HG02610 (cell line): ENCODE measurements at regions not wholly inside any gene's neighbourhood (a gene's known extent, or its start where the extent isn't known, plus 50 kb on each side); places are given as distances from the start of the nearest gene placed in this dataset.
A peak's percentile ranks its signal among the peaks of the same experiment; 100 is the strongest.
"Not testable (repeated sequence)": the region's sequence is repeated elsewhere in the genome, so short reads cannot be mapped to it uniquely, and the experiment has no call there.

Experiments
- ATAC-seq: cut with Tn5 transposase; IDR thresholded peaks from one replicate; pipeline ENCODE4 v1.9.1; 2021; ENCODE audit warnings: mild to moderate bottlenecking, moderate library complexity; ENCODE audit not compliant: unreplicated experiment

DNA sequence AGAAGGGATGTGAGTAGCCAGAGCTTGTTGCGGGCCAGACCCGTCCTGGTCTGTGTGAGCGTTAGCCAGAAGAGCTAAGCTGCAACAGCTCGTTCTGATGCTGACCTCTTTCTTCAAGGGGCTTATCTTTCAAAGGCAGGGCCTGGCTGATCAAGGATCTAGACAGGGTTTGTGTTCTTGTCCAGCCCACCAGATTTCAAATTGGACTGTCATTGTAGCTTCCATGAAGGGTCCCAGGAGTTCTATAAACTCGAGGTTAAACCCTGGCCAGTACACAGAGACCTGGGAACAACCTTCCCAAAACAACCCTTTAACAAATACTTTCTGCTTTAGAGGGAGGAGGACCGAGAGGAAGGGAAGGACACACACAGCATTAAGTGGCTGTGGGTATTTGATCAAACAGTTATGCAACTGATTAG is 153.0 kb upstream of the TUT7 start:
- no peak for ATAC-seq

DNA sequence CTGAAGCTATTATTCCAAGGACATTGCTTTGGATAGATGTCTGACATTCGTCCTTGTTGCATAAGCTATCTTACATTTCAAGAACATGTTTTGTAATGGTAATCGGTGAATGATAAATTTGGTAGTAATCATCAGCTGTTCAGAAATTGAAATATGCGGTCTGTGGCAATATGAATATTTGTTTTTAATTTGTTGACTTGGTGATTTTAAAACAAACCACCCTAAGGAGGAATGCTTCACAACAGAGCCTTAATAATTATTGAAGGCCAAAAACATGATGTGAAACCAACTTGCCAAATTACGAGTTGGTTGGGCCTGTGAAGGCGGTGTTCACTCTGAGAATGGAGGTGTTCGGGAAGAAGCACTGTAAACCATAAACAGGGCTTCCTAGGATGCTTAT is 149.7 kb upstream of the TUT7 start:
- ATAC-seq: no peak

DNA sequence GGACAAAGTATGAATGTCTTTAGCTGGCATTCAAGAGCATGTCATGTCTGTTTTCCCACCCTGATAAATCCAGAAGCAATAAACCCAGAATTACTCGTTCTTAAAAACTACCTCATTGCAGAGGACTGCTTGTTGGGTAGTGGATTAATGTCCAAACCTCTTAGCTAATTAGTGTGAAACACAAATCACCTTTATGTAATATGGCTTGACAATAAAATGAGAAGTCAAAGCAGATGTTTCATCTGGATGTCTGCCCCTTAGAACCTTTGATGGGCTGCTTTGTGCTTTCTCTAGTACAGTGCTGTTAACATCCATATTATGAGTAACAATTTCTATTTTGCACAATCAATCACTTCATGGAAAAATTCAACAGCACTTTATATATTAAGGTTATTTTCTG is 149.1 kb upstream of the TUT7 start:
- no peak for ATAC-seq

DNA sequence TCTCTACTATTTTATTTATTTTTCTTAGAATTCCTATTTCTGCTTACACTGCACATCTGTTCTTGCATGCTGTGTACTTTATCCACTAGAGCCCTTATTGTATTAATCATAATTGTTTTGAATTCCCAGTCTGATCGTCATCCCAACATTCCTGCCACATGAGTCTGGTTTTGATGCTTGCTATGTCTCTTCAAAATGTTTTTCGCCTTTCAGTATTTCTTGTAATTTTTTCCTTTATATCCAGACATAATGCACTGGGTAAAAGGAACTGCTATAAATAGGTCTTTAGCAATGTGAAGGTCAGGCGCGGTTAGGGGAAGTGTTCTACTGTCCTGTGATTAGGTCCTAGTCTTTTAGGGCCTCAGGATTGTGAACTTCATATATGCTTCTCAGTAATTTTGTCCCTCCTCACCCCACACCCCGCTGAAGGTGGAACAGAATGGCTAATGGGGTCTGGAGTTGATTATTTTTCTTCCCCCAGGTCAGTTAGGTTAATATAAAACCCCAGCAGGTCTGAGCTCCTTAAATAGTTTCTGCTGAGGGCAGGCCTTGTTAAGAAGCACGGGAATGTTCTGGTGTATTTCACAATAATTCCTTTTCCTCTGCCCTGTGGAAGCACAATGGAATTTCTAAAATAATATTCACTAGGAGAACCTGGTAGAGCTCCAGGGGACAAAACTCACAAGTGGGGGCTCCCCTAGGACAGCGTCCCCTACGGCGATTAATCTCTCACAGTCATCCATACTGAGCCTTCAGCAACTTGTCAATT is 146.6 kb upstream of the TUT7 start:
- ATAC-seq: no peak

DNA sequence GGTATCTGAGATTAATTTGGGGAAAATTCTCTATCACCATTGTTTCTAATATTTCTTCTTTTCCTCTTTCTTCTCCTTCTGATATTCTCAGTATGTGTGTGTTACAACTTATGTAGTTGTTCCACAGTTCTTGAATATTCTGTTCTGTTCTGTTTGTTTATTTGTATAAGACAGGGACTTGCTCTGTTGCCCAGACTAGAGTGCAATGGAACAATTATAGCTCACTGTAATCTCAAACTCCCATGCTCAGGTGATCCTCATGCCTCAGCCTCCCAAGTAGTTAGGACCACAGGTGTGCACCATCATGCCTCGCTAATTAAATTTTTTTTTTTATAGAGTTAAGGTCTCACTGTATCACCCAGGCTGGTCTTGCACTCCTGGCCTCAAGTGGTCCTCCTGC is 145.8 kb upstream of the TUT7 start:
- ATAC-seq: no peak

DNA sequence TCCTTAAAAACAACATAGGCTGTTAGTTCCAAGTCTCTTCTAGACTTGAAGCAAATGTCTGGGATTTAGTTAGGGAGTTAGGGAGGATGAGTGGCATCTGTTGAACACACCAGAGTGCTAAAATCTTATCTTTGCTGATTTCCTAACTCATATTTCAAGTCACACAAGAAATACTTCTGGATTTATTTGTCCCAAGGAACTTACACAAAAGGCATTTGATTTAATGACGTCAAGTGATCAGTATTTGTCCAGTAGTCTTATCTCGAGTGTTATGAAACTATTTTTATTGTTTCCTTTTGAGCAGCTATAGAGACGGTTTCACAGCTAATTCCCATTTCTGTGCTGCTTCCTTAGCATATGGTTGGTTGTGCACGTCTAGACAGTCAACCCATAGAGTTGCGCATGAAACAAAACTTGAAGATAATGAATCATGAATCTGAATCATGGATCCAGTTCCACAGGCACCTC is 140.5 kb upstream of the TUT7 start:
- ATAC-seq: no peak

DNA sequence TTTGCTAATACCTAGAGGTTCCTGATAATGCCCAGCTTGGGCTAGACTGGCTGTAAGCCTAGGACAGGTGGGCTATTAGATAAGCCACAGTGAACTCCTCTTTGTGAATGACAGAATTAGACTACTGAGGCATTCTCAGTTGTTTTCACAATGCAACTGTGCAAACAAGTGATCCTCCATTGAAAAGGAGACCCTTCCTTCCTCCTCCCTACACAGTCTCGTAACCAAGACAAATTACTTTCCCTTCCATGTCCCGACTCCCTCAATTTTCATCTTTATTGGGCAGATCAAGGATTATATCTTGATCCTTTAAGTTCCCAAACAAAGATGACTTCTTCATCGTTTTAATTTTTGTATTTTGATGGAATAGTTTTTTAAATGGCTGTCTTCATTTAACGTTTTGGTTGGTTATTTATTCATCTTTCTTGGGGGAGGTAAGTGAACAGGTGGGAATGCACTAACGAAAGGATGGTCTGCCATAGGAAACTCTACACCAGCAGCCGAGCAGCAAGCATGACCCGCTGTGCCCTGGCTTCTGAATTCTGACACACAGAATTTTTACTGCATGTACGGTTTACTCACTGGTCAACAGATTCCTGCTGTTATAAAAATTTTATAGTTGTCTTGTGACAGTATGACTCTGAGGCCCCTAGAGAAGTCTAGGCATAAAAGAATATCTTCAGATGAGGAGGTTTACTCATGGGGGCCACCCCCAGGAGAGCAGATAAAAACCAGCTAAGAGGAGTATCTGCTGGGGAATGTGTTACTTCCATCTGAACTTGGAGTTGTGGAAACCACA is 137.5 kb upstream of the TUT7 start:
- no peak for ATAC-seq

DNA sequence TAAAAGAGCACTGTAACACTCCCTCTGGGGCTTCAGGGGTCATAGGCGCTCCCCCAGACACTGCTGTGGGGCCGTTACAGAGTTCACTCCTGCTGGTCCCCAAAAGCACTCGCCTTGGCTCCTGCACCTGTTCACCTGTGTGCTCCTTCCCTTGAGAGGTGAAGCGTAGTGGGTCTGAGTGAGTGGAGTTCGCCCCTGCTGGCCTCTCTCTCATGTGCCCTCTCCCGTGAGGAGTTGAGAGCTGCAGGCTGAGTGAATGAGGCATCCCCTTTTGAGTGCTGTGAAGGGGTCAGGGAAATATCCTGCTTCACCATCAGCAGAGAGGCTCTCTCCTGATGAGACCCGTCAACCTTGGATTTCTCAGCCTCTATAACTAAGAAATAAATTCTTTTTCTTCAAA is 134.6 kb upstream of the TUT7 start:
- no peak for ATAC-seq

DNA sequence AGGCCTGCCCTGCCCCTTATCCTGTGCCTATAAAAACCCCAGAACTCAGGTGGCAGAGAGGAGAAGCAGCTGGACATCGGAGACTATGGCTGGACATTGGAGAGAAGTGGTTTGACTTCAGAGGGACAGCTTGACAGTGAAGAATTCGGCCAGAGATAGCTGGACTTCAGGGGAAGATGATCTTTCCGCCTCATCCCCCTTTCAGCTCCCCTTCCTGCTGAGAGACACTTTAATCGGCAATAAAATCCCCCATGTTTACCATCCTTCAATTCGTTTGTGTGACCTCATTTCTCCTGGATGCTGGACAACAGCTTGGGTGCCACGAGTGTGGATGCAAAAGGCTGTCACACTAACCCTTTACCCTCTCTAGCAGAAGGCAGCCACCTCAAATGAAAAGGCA is 134.1 kb upstream of the TUT7 start:
- ATAC-seq: no peak

DNA sequence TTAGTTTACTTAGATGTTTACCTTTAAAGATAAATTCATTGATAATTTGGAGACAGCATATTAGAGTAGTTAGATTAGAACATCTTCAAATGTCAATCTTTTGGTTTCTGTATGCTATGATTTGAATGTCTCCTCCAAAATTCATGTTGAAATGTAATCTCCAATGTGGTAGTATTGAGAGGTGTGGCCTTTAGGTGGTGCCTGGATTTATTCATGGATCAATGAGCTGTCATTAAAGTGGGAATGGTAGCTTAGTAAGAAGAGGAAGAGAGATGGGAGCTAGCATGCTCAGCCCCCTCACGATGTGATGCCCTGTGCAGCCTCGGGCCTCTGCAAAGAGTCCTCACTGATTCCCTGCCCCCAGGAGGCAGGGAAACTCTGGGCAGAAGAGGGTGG is 133.6 kb upstream of the TUT7 start:
- no peak for ATAC-seq

DNA sequence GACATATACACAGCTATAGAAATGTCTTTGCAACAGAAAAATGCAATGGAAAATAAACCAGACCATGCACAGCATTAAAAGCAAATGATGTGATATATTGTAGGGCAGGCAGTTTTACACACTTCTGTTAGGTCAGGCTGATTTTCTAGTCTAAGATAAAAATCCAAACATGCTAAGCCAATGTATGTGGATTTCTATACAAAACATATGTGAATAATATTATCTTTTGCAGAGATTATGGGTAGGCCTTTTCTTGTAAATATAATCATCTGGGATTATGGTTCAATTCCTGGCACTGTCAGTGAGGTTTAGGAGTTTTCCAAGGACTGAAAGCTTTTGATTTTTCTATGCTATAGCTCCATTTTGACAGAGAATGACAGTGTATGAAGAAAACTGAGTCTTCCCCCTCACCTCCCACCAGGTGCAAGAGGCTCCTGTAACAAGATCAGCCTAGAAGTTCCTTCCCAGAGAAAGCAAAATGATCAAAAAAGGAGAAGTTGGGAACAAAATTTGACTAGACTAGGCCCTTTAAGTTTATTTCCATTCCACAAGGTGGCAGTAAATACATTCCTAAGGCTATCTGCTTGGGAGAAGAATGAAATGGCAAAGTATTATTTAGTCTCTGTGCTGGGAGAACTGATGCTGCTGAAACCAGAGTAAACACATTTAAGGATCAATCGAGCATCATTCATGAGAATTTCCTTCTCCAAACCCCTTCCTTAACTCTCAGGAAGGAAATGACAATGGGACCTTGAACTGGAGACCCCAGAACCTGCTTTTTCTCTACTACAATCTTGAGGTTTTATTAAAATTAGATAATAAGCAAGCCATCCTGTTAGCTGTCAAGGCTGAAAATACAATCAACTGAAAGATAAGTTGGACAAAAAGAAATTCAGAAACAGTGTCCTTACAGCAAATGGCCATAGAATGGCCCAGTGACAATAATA is 133.0 kb upstream of the TUT7 start:
- ATAC-seq: no peak

DNA sequence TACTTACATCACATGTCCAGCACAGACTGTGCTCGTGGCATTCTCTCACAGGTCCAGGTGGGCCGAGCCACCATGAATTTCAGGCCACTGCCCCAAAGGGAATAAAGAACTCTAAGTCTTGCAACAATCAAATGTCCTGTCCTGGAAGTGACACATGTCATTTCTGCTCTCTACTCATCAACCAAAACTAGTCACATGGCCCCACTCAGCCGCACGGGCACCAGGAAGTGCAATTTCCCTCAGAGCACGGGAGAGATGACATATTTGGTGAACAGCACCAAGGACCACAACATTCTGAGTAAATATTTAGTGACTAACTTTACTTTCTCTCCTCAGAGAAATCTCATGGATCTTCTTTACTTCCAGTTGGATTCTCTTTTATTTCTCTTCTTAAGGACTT is 131.1 kb upstream of the TUT7 start:
- ATAC-seq: peak; percentile 81

DNA sequence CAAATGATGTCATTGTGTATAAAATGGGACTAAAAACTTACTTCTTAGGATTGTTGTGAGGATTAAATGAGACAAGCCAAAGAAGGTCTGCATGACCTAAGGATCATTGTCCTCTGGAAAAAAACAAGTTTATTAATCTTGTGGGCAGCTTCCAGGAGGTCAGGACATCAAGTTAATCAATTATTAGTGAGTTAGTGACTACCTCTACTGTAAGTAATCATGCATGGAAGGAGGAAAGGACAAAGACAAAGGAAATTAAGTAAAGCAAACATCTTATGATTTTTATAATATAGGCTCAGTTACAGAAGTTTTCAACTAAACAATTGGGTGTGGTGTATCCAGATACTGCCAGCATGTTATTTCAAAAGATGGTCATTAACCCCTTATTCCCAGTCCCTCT is 129.3 kb upstream of the TUT7 start:
- ATAC-seq: no peak

DNA sequence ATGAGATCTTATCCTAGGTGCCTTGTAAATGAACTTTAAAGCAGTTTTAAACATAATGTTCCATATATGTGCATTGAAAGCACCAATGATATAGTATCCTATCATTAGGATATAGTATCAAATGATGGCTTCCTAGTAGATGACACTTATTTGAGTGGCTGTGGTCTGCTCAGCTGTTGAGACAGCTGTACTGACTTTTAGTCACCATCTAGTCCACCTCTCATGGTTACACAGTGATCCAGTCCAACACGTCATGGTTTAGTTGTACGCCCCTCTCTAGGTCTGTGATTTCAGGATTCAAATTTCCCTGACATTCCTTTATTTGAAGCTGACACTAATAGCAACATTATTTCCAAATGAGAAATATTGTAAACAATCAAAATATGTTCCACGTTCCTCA is 127.3 kb upstream of the TUT7 start:
- ATAC-seq: no peak

DNA sequence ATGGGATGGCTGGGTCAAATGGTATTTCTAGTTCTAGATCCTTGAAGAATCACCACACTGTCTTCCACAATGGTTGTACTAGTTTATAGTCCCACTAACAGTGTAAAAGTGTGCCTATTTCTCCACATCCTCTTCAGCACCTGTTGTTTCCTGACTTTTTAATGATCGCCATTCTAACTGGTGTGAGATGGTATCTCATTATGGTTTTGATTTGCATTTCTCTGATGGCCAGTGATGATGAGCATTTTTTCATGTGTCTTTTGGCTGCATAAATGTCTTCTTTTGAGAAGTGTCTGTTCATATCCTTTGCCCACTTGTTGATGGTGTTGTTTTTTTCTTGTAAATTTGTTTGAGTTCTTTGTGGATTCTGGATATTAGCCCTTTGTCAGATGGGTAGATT is 121.0 kb upstream of the TUT7 start:
- not testable (repeated sequence) for ATAC-seq

DNA sequence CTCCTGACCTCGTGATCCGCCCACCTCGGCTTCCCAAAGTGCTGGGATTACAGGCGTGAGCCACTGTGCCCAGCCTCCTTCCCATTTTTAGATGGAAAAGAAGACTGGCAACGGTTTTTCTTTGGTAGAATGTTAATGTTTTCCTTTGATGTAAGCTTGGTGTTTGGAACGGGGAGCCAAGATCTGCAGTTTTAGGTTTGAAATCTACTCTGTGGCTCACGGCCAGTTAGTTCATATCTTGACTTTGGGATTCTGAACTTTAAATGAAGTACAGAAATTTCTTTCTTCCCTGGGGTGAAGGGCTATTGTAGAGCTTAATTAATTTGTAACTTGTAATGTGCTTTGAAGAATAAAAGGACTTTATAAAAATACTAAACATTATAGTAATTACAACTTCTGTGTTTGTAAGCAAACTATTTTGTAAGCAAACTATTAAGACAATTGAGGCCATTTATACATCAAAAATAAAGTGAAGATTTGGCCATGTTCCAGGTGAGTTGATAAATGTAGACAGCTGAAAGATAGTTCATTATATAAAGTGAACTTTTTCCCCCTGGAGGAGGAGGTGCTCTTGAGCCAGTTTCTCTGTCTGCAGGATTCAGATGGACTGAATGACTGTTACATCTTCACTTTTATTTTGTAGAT is 117.1 kb upstream of the TUT7 start:
- no peak for ATAC-seq

DNA sequence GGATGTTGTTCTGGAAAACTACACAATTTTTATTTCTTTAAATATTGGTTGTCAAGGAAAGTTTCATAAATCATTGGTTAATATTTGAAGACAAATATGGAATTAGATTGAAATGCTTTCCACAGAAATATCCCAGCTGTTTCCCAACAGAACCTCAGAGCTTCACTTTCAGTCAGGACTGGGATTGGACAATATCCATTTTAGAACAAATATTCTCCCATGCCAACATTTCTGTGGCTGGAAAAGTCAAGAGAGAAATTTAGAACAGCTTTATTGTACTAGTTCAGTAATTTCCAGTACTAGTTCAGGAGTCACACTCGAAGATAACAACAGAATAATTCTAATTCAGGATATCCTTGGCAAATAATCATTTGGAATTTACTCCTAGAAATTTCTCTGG is 116.1 kb upstream of the TUT7 start:
- ATAC-seq: no peak

DNA sequence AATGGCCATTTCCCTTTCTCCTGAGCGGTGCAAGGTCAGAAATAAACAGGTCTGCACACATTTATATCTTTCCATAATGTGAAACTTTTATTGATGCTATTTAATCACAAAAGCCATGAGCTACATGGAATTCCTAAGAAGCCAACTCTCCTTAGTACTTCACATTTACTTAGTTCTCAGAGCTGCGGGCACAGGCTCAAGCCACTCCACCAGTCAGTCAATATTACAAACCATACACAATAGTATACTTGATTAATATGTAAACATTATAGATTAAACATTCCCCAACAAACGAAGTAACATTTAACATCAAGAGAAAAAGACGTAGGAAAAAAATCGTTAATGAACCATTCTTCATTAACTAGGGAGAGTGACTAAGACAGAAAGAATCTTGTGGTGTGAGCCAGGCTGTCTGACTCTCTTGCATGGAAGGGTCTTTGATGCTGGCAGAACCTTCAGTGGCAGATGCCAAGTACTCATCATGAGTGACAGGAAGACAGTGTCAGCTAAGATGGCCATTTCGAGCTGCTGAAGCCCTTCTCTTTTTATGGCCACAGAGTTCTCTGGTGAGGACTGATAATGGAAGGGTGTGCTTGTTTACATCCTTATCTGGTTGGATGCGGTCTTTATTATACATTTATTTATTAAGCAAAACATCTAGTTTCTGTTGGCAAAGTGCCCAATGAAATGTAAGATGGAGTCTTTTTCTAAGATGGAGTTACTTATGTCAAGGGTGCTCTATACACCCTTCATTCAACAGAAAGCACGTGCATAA is 115.5 kb upstream of the TUT7 start:
- ATAC-seq: no peak

DNA sequence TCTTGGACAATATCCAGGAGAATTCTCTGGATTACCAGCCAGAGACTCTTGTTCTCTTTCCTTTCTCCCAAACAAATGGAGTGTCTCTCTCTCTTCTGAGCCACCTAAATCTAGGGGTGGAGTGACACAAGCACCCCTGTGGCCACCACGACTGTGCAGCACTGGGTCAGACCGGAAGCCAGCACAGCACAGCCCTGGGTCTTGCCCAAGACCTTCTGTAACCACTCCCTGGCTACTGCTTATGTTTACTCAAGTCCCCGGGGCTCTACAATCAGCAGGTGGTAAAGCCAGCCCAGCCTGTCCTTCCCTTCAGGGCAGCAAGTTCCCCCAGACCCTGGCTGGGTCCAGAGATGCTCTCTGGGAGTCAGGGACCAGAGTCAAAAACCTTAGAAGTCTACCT is 110.0 kb upstream of the TUT7 start:
- no peak for ATAC-seq
